Muscle layer of duodenum (tissue), 2 donors: ENCODE measurements at regions not wholly inside any gene's neighbourhood (a gene's known extent, or its start where the extent isn't known, plus 50 kb on each side); places are given as distances from the start of the nearest gene placed in this dataset.
"Not testable (repeated sequence)": the region's sequence is repeated elsewhere in the genome, so short reads cannot be mapped to it uniquely, and the experiment has no call there.

Source experiments
- H3K27ac ChIP-seq: one replicate; pipeline ENCODE4 v1.7.0; 2013; ENCODE audit warnings: mild to moderate bottlenecking, low read length
- H3K27me3 ChIP-seq: one replicate; pipeline ENCODE4 v1.7.0; 2013; ENCODE audit warnings: low read depth, mild to moderate bottlenecking, control low read depth, low read length
- H3K36me3 ChIP-seq, 2 donors: one replicate each; pipeline ENCODE4 v1.7.0; 2013; ENCODE audit warnings: low read length in 2 of 2, control low read depth in 1 of 2, mild to moderate bottlenecking in 1 of 2; ENCODE audit not compliant: insufficient read depth in 2 of 2, control insufficient read depth in 1 of 2
- H3K4me1 ChIP-seq, 2 donors: one replicate each; pipeline ENCODE4 v1.7.0; 2013; ENCODE audit warnings: low read length in 2 of 2, mild to moderate bottlenecking in 2 of 2, control low read depth in 1 of 2, moderate library complexity in 1 of 2; ENCODE audit not compliant: insufficient read depth in 2 of 2, control insufficient read depth in 1 of 2
- H3K4me3 ChIP-seq, 2 donors: one replicate each; pipeline ENCODE4 v1.7.0; 2013; ENCODE audit warnings: low read length in 2 of 2, low read depth in 1 of 2, mild to moderate bottlenecking in 1 of 2
- H3K9me3 ChIP-seq, 2 donors: one replicate each; pipeline ENCODE4 v1.7.0; 2013; ENCODE audit warnings: low read length in 2 of 2, control low read depth in 1 of 2, mild to moderate bottlenecking in 1 of 2; ENCODE audit not compliant: control insufficient read depth in 1 of 2
- donor health status: healthy.

DNA sequence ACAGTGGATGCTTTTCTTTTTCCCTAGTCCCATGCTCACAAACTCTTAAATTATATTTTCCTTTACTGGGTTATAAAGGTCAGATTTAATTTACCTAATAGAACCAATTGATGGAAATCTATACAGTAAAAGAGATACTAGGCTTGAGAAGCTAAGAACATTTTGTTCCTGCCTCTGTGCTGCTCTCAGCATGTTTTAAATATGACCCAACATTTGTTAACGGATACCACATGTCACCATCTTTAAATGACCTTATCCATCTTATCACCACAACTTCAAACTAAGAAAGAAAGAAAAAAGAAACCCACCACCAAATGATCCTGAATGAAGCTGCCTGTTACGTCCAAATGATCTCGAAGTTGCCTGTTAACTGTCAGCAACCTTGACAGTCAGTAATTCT is 334.7 kb upstream of the ZNF608 start:
- no peak overlapping the region for H3K4me3 ChIP-seq
- no peak overlapping the region for H3K27ac ChIP-seq
- no peaks in the 10 kb centered on the region for H3K9me3 ChIP-seq
- H3K27me3 ChIP-seq = no peaks in the 10 kb centered on the region
- H3K4me1 ChIP-seq = no peaks in the 10 kb centered on the region
- no peaks in the 10 kb centered on the region for H3K36me3 ChIP-seq

DNA sequence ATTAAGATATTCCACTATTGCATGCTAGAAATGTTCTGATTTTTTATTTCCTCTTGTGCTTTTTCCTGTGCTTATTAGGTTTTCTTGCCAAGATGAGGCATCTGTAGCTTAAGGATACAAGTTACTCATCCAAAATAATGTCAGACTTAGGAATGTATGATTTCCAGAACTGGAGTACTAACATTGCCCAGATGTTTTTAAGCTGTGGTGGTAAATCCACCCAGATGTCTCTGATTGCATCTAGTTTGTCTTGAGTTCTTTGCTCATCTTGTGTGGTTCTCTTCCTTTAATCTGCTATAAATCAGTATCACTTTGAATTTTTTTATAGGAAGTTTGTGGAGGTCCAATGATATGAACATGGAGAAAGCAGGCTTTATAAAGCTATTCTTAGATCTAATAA is 337.5 kb upstream of the ZNF608 start:
- H3K36me3 ChIP-seq = no peaks in the 10 kb centered on the region

DNA sequence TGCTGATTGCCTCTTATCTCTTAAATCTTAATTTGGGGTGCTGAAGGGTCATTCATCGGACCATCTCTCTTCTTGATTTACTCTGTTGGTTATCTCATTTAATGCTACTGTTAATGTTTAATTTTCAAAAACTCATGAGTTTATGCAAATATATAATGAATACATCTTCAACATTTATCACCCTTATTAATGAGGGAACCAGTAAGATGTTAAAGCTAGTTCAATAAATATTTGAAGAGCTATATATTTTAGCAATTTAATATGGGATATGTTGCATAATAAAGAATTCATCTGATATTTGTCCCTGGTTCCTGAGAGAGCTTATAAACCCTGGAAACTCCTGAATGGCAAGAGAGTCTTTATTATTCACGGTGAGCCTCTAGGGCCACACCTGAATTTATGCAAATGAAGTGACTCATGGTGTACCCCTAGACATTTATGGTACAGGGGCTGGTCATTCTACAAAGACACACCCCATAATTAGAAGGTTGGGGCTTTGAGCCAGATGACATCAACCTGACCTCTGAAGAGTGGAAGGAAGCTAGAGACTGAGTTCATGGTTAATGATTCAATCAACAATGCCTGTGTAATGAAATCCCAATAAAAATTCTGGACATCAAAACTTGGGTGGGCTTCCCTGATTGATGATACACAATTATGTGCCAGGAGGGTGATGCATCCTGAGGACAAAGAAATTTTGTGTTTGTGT is 339.5 kb upstream of the ZNF608 start:
- Histone ChIP-seq H3K4me1 (no peaks in the 10 kb centered on the region), H3K9me3 (no peaks in the 10 kb centered on the region), H3K36me3 (no peaks in the 10 kb centered on the region), H3K27ac (no peak overlapping the region), H3K27me3 (no peaks in the 10 kb centered on the region), H3K4me3 (no peak overlapping the region)

More for the DNA sequence above, 337.5 kb upstream of the ZNF608 start:
- H3K27ac ChIP-seq = no peak overlapping the region
- H3K9me3 ChIP-seq = no peaks in the 10 kb centered on the region
- no peaks in the 10 kb centered on the region for H3K27me3 ChIP-seq
- H3K4me3 ChIP-seq = no peak overlapping the region
- H3K4me1 ChIP-seq = no peaks in the 10 kb centered on the region

DNA sequence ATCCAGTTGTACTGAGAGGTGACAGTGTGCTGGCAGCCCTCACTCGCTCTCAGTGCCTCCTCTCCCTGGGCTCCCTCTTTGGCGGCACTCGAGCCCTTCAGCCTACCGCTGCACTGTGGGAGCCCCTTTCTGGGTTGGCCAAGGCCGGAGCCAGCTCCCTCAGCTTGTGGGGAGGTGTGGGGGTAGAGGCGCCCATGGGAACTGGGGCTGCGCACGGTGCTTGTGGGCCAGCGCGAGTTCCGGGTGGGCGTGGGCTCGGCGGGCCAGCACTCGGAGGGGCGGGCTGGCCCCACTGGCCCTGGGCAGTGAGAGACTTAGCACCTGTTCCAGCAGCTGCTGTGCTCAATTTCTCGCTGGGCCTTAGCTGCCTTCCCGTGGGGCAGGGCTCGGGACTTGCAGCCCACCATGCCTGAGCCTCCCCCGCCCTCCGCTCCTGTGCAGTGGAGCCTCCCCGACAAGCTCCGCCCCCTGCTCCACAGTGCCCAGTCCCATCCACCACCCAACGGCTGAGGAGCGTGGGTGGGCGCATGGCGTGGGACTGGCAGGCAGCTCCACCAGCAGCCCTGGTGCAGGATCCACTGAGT is 342.2 kb upstream of the ZNF608 start:
- Histone ChIP-seq H3K27me3 (no peaks in the 10 kb centered on the region), H3K4me1 (no peaks in the 10 kb centered on the region), H3K27ac (no peak overlapping the region), H3K9me3 (no peaks in the 10 kb centered on the region), H3K36me3 (no peaks in the 10 kb centered on the region), H3K4me3 (no peak overlapping the region)

DNA sequence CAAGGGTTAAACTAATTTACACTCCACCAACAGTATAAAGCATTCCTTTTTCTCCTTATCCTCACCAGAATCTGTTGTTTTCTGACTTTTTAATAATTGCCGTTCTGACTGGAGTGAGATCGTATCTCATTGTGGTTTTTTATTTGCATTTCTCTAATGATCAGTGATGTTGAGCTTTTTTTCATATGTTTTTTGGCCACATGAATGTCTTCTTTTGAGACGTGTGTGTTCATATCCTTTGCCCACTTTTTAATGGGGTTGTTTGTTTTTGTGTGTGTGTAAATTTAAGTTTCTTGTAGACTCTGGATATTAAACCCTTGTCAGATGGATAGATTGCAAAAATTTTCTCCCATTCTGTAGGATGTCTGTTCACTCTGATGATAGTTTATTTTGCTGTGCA is 345.7 kb upstream of the ZNF608 start:
- H3K36me3 ChIP-seq, H3K4me3 ChIP-seq, H3K27me3 ChIP-seq, H3K9me3 ChIP-seq, H3K27ac ChIP-seq, H3K4me1 ChIP-seq: not testable (repeated sequence)

DNA sequence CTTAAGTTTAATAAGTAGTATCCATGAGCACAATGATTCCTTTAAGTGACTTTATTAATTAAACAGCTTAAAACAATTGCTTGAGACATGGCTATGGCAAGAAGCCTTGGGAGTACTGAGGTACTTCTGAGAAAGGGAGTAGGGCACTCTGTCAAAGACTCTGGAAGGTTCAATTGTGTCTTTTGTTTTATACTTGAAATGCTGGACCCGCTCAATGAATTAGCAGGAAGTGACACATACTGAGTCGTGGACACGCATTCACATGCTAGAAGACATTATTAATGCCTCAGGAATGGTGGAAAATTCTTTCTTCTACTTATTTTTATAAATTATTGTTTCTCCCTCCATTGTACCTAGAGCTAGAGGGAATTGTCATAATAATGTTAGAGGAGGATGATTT is 347.3 kb upstream of the ZNF608 start:
- H3K4me3 ChIP-seq = no peak overlapping the region
- H3K9me3 ChIP-seq = peaks cover 0 to 10% of the 10 kb centered on the region in 2 donors
- no peak overlapping the region for H3K27ac ChIP-seq

GRCh38 chr5:125100342-125100741 is 353.9 kb upstream of the ZNF608 start:
- Histone ChIP-seq H3K4me3 (no peak overlapping the region), H3K27ac (no peak overlapping the region), H3K9me3 (peaks cover 0 to 10% of the 10 kb centered on the region in 2 donors), H3K4me1 (no peaks in the 10 kb centered on the region), H3K36me3 (no peaks in the 10 kb centered on the region), H3K27me3 (no peaks in the 10 kb centered on the region)

More for the DNA sequence above, 347.3 kb upstream of the ZNF608 start:
- no peaks in the 10 kb centered on the region for H3K36me3 ChIP-seq
- no peaks in the 10 kb centered on the region for H3K4me1 ChIP-seq
- H3K27me3 ChIP-seq = no peaks in the 10 kb centered on the region

GRCh38 chr5:125100951-125101350 is 354.5 kb upstream of the ZNF608 start:
- no peak overlapping the region for H3K27ac ChIP-seq

GRCh38 chr5:125103459-125103858 is 357.0 kb upstream of the ZNF608 start:
- Histone ChIP-seq H3K36me3 (no peaks in the 10 kb centered on the region), H3K4me3 (no peak overlapping the region), H3K27me3 (no peaks in the 10 kb centered on the region), H3K9me3 (no peaks in the 10 kb centered on the region), H3K4me1 (no peaks in the 10 kb centered on the region), H3K27ac (no peak overlapping the region)

More at GRCh38 chr5:125100951-125101350, 354.5 kb upstream of the ZNF608 start:
- H3K4me3 ChIP-seq = no peak overlapping the region
- H3K36me3 ChIP-seq = no peaks in the 10 kb centered on the region
- H3K27me3 ChIP-seq = no peaks in the 10 kb centered on the region
- no peaks in the 10 kb centered on the region for H3K4me1 ChIP-seq
- H3K9me3 ChIP-seq = peaks cover 0 to 7% of the 10 kb centered on the region in 2 donors

GRCh38 chr5:125106271-125106670 is 359.8 kb upstream of the ZNF608 start:
- Histone ChIP-seq H3K27me3 (no peaks in the 10 kb centered on the region), H3K4me3 (no peak overlapping the region), H3K27ac (no peak overlapping the region), H3K9me3 (no peaks in the 10 kb centered on the region), H3K4me1 (no peaks in the 10 kb centered on the region), H3K36me3 (no peaks in the 10 kb centered on the region)

- H3K36me3 ChIP-seq = no peaks in the 10 kb centered on the region
- no peak overlapping the region for H3K4me3 ChIP-seq
- H3K4me1 ChIP-seq = no peaks in the 10 kb centered on the region
- no peak overlapping the region for H3K27ac ChIP-seq
- no peaks in the 10 kb centered on the region for H3K9me3 ChIP-seq
- no peaks in the 10 kb centered on the region for H3K27me3 ChIP-seq
Observed at GRCh38 chr5:125106881-125107280, 360.4 kb upstream of the ZNF608 start.

DNA sequence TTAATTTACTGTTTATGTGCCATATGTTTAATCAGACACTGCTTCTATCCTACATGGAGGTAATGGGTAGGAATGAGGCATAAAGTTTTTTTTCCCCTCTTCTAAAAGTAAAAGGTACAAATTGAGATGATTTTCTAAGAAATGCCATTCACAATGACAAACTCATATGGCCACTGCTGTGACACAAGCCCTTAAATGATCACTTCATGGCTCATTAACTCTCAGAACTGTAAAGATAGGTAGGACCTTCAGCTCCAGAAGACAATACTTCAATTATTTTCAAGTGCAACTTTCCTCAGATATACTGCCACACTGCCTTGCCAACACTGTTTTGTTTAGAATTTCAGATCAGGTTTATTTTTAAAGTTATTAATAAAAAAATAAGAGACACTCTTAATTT is 362.9 kb upstream of the ZNF608 start:
- Histone ChIP-seq H3K36me3 (no peaks in the 10 kb centered on the region), H3K9me3 (no peaks in the 10 kb centered on the region), H3K4me1 (no peaks in the 10 kb centered on the region)

More for the DNA sequence above, 362.9 kb upstream of the ZNF608 start:
- Histone ChIP-seq H3K4me3 (no peak overlapping the region), H3K27ac (no peak overlapping the region), H3K27me3 (no peaks in the 10 kb centered on the region)
